ENCODE measurements at regions not wholly inside any gene's neighbourhood (a gene's known extent, or its start where the extent isn't known, plus 50 kb on each side); places are given as distances from the start of the nearest gene placed in this dataset.

DNA sequence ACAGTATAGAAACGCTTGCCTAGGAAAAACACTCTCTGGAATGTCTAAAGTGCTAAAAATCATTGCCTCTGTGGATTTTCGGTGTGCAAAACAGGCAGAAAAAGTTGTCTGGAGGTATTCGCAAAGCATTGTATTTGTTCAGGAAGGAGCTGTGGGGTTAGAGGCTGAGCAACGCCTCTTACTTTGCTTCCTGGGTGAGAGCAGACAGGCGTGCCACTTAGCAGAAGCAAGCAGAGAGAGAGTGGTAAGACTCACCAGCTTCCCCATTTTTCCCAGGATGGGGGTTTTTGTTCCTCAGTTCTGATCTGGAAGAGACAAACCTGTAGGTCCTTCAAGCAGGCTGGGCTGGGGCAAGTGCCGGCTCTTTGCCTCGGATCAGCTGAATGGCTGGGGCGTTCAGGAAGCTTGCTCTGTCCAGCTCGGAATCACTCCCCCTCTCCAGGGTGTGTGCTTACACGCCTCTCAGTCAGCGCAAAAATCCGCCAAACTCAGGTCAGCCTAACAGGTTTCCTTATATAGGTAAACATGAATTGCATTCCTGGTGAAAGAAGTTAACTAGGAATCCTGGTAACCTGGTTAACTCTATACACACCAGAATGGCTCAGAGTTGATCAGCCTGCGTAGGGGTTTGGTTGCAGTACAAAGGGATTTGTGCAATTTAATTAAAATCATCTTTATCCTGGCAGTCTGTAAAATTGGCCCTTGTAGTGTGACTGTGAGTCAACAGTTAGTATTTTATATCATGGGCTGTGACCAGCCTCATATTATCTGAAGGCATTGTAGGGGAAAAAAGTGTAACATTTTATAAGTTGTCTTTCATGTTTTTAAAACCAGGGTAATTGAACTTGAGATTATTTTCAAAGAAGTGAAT lies 213.1 kb upstream of the MID1 start:
- TF ChIP-seq EP300 (IDR thresholded peaks at IDR 0.05) (no peak), POLR2A (IDR thresholded peaks at IDR 0.05) (no peak)
- TF ChIP-seq, protein P1, sequence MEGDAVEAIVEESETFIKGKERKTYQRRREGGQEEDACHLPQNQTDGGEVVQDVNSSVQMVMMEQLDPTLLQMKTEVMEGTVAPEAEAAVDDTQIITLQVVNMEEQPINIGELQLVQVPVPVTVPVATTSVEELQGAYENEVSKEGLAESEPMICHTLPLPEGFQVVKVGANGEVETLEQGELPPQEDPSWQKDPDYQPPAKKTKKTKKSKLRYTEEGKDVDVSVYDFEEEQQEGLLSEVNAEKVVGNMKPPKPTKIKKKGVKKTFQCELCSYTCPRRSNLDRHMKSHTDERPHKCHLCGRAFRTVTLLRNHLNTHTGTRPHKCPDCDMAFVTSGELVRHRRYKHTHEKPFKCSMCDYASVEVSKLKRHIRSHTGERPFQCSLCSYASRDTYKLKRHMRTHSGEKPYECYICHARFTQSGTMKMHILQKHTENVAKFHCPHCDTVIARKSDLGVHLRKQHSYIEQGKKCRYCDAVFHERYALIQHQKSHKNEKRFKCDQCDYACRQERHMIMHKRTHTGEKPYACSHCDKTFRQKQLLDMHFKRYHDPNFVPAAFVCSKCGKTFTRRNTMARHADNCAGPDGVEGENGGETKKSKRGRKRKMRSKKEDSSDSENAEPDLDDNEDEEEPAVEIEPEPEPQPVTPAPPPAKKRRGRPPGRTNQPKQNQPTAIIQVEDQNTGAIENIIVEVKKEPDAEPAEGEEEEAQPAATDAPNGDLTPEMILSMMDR (IDR thresholded peaks at IDR 0.05) = no peak
